ENCODE measurements at regions not wholly inside any gene's neighbourhood (a gene's known extent, or its start where the extent isn't known, plus 50 kb on each side); places are given as distances from the start of the nearest gene placed in this dataset.

DNA sequence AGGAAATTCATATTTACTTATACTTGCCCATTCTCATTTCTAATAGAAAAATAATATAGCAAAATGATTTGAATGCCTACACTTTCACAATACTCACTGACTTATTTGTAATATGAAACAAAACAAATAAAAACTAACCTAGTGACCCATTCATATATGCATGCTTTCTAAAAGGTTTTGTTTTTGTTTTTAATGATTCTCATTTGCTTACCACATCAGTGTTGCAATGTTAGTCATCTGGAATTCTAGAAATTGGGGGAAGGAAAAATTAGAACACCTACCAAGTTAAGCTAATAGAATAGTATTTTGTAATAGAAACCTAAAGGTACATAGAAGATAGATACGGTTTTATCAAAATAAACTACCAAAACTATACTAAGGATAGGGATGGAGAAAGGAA, 214.1 kb upstream of the CNTN6 start:
- ATAC-seq (no peak), DNase-seq (no peak)
- TF ChIP-seq, protein P1, sequence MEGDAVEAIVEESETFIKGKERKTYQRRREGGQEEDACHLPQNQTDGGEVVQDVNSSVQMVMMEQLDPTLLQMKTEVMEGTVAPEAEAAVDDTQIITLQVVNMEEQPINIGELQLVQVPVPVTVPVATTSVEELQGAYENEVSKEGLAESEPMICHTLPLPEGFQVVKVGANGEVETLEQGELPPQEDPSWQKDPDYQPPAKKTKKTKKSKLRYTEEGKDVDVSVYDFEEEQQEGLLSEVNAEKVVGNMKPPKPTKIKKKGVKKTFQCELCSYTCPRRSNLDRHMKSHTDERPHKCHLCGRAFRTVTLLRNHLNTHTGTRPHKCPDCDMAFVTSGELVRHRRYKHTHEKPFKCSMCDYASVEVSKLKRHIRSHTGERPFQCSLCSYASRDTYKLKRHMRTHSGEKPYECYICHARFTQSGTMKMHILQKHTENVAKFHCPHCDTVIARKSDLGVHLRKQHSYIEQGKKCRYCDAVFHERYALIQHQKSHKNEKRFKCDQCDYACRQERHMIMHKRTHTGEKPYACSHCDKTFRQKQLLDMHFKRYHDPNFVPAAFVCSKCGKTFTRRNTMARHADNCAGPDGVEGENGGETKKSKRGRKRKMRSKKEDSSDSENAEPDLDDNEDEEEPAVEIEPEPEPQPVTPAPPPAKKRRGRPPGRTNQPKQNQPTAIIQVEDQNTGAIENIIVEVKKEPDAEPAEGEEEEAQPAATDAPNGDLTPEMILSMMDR (IDR thresholded peaks at IDR 0.05): no peak
- no peak for TF ChIP-seq POLR2A (IDR thresholded peaks at IDR 0.05)
- WGBS (ENCODE audit: insufficient coverage, low coverage, low lambda C conversion rate, missing lambda C conversion rate): 13% methylated on average over 1 of the region's 1 CpG
- H3K4me3 ChIP-seq: no peak overlapping the region
- no peaks in the 10 kb centered on the region for H3K27me3 ChIP-seq
- H3K27ac ChIP-seq: no peak overlapping the region
- no peaks in the 10 kb centered on the region for H3K36me3 ChIP-seq
- intact Hi-C loops (cut with DNase I): no loop called here
- no peaks in the 10 kb centered on the region for H3K9me3 ChIP-seq
- no peaks in the 10 kb centered on the region for H3K4me1 ChIP-seq

DNA sequence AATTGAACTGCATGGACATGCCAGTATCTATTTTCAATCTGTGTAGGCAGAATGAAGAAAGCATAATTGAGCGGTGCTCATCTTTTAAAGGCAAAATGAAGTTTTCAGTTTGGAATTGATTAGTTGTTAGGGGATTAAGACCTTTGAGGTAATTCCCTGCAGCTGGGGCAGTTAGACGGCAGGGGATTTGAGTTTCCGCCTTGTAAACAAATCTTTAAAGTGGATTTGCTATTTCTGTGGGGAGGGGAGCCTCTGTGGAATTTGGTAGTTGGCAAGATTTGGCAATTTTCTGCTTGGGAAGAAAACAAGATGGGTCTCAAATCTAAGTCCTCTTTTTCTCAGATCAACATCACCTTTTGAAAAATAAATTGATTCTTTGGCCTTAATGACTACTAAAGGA, 212.5 kb upstream of the CNTN6 start:
- intact Hi-C loops (cut with DNase I): no loop called here
- Histone ChIP-seq H3K4me1 (no peaks in the 10 kb centered on the region), H3K27me3 (no peaks in the 10 kb centered on the region), H3K27ac (no peak overlapping the region), H3K36me3 (no peaks in the 10 kb centered on the region), H3K4me3 (no peak overlapping the region), H3K9me3 (no peaks in the 10 kb centered on the region)
- DNase-seq (no peak), ATAC-seq (no peak)
- WGBS (ENCODE audit: insufficient coverage, low coverage, low lambda C conversion rate, missing lambda C conversion rate): 37% methylated on average over 3 of the region's 3 CpGs
- TF ChIP-seq, protein P1 (IDR thresholded peaks at IDR 0.05): no peak
- no peak for TF ChIP-seq POLR2A (IDR thresholded peaks at IDR 0.05)

DNA sequence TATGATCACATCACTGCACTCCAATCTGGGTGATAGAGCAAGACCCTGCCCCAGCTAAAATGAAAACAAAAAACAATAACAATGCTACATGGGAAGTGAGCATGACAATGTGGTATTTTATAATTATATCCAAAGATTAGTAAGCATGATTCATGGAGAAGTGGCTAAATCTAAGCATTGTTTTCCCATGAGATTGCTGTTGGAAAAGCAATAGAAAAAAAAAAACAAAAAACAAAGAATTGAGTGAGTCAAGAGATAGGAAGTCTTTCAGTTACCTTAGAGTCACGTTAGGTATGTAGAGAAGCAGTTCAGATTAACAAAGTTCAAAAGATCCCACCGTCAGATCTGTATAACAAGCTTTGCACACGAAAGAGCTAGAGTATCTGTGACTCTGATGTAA, 210.3 kb upstream of the CNTN6 start:
- Histone ChIP-seq H3K4me3 (no peak overlapping the region), H3K9me3 (no peaks in the 10 kb centered on the region), H3K4me1 (no peaks in the 10 kb centered on the region), H3K27me3 (no peaks in the 10 kb centered on the region), H3K27ac (no peak overlapping the region), H3K36me3 (no peaks in the 10 kb centered on the region)
- WGBS (ENCODE audit: insufficient coverage, low coverage, low lambda C conversion rate, missing lambda C conversion rate): 36% methylated on average over 3 of the region's 3 CpGs
- intact Hi-C loops (cut with DNase I): no loop called here
- DNase-seq: no peak
- TF ChIP-seq, protein P1 (IDR thresholded peaks at IDR 0.05): no peak
- no peak for TF ChIP-seq POLR2A (IDR thresholded peaks at IDR 0.05)
- ATAC-seq: no peak

DNA sequence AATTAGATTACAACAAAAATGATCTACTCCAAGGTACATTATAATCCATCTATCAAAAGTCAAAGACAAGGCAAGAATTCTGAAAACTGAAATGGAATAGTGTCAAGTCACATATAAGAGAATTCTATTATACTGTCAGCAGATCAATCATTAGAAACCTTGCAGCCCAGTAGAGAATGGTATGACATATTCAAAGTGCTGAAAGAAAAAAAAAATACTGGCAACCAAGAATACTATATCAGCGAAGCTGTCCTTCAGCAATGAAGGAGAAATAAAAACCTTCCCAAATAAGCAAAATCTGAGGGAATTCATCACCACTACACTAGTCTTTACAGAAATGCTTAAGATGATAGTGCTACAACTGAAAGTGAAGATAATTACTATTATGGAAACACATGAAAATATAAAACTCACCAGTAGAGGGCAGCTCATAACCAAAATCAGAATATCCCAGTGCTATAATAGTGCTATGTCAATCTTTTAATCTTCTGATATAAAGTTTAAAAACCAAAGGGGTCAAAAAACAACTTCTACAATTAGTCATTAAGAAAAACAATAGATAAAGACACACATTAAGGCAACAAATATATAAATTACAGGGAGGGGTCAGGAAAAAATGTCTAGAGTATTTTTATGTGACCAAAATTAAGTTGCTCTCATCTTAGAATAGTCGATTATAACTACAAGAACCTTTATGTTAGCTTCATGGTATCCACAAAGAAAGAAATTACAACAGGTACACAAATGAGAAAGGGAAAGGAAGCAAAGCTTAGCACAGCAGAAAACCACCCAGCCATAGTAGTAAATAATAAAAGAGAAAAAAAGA, 190.7 kb upstream of the CNTN6 start:
- 27% methylated on average over 2 of the region's 2 CpGs for WGBS (ENCODE audit: insufficient coverage, low coverage, low lambda C conversion rate, missing lambda C conversion rate)
- no peak overlapping the region for H3K4me3 ChIP-seq

More for the DNA sequence above, 190.7 kb upstream of the CNTN6 start:
- no peaks in the 10 kb centered on the region for H3K9me3 ChIP-seq
- DNase-seq (no peak), ATAC-seq (no peak)
- H3K27me3 ChIP-seq: no peaks in the 10 kb centered on the region
- intact Hi-C loops (cut with DNase I): no loop called here
- no peak overlapping the region for H3K27ac ChIP-seq
- no peaks in the 10 kb centered on the region for H3K4me1 ChIP-seq
- H3K36me3 ChIP-seq: no peaks in the 10 kb centered on the region
- no peak for TF ChIP-seq POLR2A (IDR thresholded peaks at IDR 0.05)
- TF ChIP-seq, protein P1 (IDR thresholded peaks at IDR 0.05): peak; percentile 21 to 47 (median 34)

Data from right lobe of liver (tissue), 6 donors.